Retinal pigment epithelial cell (primary cell): ENCODE measurements at regions not wholly inside any gene's neighbourhood (a gene's known extent, or its start where the extent isn't known, plus 50 kb on each side); places are given as distances from the start of the nearest gene placed in this dataset.
A peak's percentile ranks its signal among the peaks of the same experiment; 100 is the strongest.

Experiments used
- DNase-seq: peaks from one replicate; pipeline ENCODE4 v3.0.0-alpha.2; 2010; ENCODE audit warnings: low read depth
- H3K4me3 ChIP-seq: 2 replicates; pipeline ENCODE4 v1.5.1; 2011; ENCODE audit warnings: mild to moderate bottlenecking, low read length, control low read depth, moderate library complexity
- CTCF ChIP-seq: conservative IDR thresholded peaks from 2 replicates; pipeline ENCODE4 v1.5.1; 2011; ENCODE audit warnings: low read depth, low read length, control low read depth, inconsistent platforms

GRCh38 chr16:52016387-52016786 lies 530.6 kb downstream of the TOX3 start:
- no peak for TF ChIP-seq CTCF
- no peak for DNase-seq
- no peak overlapping the region for H3K4me3 ChIP-seq

- no peak for DNase-seq
- TF ChIP-seq CTCF = no peak
- no peak overlapping the region for H3K4me3 ChIP-seq
Observed at GRCh38 chr16:52005551-52005950, 541.4 kb downstream of the TOX3 start.

GRCh38 chr16:52004343-52004742 lies 542.6 kb downstream of the TOX3 start:
- TF ChIP-seq CTCF = no peak
- DNase-seq = no peak
- H3K4me3 ChIP-seq = no peak overlapping the region

- H3K4me3 ChIP-seq = no peak overlapping the region
- DNase-seq = no peak
- no peak for TF ChIP-seq CTCF
Observed at GRCh38 chr16:52002026-52002425, 544.9 kb downstream of the TOX3 start.

GRCh38 chr16:51996516-51996915 lies 550.4 kb downstream of the TOX3 start:
- no peak for DNase-seq
- no peak overlapping the region for H3K4me3 ChIP-seq
- TF ChIP-seq CTCF = no peak

GRCh38 chr16:51994597-51994996 lies 552.3 kb downstream of the TOX3 start:
- TF ChIP-seq CTCF = no peak
- no peak overlapping the region for H3K4me3 ChIP-seq
- DNase-seq = peak; percentile 48

GRCh38 chr16:51989637-51990230 lies 557.2 kb downstream of the TOX3 start:
- no peak for DNase-seq
- no peak overlapping the region for H3K4me3 ChIP-seq
- no peak for TF ChIP-seq CTCF
